ENCODE measurements at regions not wholly inside any gene's neighbourhood (a gene's known extent, or its start where the extent isn't known, plus 50 kb on each side); places are given as distances from the start of the nearest gene placed in this dataset.

DNA sequence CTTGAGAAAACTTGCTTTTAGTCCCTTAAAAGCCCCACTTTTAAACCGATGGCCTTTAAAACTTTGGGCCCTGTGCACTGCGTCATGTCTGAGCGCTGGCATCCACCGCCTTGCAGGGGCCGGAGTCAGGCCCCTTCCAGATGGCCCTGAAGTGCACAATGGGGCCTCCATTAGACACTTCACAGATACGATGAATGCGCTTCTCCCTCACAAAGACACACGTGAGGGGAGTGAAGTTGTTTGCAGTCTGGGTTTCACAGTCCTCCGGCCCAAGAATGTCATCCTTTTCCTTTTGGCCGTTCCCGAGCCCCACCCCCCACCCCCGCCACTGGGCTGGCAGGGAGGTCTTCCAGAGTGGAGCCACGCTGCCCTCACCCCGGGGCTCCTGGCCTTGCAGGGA, 415.1 kb upstream of the SALL3 start:
- Histone ChIP-seq H3K36me3 (no peaks in the 10 kb centered on the region), H3K27me3 (peaks cover 0 to 5% (median 0%) of the 10 kb centered on the region in 3 donors), H3K27ac (no peak overlapping the region), H3K9me3 (no peaks in the 10 kb centered on the region), H3K4me1 (no peaks in the 10 kb centered on the region), H3K4me3 (no peak overlapping the region)
- no peak for TF ChIP-seq EP300 (IDR thresholded peaks at IDR 0.05)
- no peak for TF ChIP-seq CTCF (IDR thresholded peaks at IDR 0.05)
- TF ChIP-seq POLR2AphosphoS5 (IDR thresholded peaks at IDR 0.05), result no peak
- no peak for TF ChIP-seq POLR2A (IDR thresholded peaks at IDR 0.05)
- intact Hi-C loops (cut with DNase I), result no loop called here
- no peak for DNase-seq
- WGBS, 2 donors, result 75 to 77% methylated on average over 14 of the region's 14 CpGs

DNA sequence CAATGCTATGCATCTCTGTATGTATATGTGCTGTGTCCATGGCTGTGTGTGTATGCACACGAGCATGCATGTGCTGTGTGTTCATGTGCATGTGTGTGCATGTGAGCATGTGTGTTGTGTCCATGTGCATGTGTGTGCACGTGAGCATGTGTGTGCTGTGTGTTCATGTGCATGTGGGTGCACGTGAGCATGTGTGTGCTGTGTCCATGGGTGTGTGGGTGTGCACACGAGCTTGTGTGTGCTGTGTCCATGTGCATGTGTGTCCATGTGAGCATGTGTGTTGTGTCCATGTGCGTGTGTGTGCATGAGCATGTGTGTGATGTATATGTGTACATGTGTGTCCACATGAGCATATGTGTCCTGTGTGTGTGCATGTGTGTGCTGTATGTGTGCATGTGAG, 414.4 kb upstream of the SALL3 start:
- no peak for DNase-seq
- H3K27ac ChIP-seq, result no peak overlapping the region
- 81 to 90% methylated on average over 5 of the region's 5 CpGs for WGBS, 2 donors
- no peak for TF ChIP-seq CTCF (IDR thresholded peaks at IDR 0.05)
- TF ChIP-seq POLR2A (IDR thresholded peaks at IDR 0.05), result no peak
- no peak for TF ChIP-seq POLR2AphosphoS5 (IDR thresholded peaks at IDR 0.05)
- TF ChIP-seq EP300 (IDR thresholded peaks at IDR 0.05), result no peak
- no peak overlapping the region for H3K4me3 ChIP-seq
- H3K4me1 ChIP-seq, result no peaks in the 10 kb centered on the region
- no peaks in the 10 kb centered on the region for H3K9me3 ChIP-seq
- peaks cover 0 to 5% (median 0%) of the 10 kb centered on the region in 3 donors for H3K27me3 ChIP-seq
- intact Hi-C loops (cut with DNase I), result no loop called here
- no peaks in the 10 kb centered on the region for H3K36me3 ChIP-seq

DNA sequence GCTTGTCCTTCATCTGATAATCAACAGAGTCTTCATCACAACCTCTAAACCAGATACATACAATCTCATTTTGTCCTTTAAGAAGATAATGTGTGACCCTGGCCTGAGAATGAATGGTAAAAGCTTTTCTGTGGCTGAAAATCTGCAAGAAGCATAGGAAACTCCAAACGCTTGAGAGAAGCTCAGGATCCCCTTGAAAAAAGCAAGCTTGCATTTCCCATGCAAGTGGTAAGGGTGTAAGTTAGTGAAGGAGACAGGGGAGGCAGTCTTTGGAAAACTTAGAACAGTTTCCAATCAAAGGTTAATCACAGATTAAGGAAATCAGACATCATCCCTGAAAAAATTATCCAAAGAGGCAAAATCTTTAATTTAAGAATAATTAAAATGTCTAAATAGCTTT, 413.6 kb upstream of the SALL3 start:
- intact Hi-C loops (cut with DNase I), result no loop called here

DNA sequence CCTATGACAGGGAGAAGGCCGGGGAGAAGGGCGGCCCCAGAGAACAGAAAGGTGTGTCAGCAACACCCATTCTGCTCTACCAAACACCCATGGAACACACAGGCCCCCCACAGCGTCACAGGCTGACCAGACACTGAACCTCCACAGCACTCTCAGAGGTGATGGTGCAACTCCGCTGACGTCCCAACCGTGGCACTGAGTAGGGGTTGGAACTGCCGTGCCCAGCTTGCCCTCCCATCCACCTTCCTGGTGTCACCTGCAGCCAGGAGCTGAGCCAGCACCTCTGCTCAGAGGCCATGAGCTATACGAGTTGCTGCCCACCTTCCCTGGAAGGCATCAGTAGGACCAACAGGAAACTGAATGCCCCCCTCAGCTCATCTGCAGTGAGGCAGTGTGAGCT, 412.9 kb upstream of the SALL3 start:
- 91 to 93% methylated on average over 8 of the region's 8 CpGs for WGBS, 2 donors
- Histone ChIP-seq H3K4me1 (no peaks in the 10 kb centered on the region), H3K36me3 (no peaks in the 10 kb centered on the region), H3K27me3 (peaks cover 0 to 5% (median 0%) of the 10 kb centered on the region in 3 donors), H3K27ac (no peak overlapping the region), H3K4me3 (no peak overlapping the region), H3K9me3 (no peaks in the 10 kb centered on the region)
- intact Hi-C loops (cut with DNase I), result no loop called here
- DNase-seq, result no peak
- TF ChIP-seq POLR2A (IDR thresholded peaks at IDR 0.05) (no peak), POLR2AphosphoS5 (IDR thresholded peaks at IDR 0.05) (no peak)

More for the DNA sequence above, 413.6 kb upstream of the SALL3 start:
- Histone ChIP-seq H3K27me3 (peaks cover 0 to 5% (median 0%) of the 10 kb centered on the region in 3 donors), H3K4me3 (no peak overlapping the region), H3K4me1 (no peaks in the 10 kb centered on the region), H3K9me3 (no peaks in the 10 kb centered on the region), H3K27ac (no peak overlapping the region), H3K36me3 (no peaks in the 10 kb centered on the region)
- DNase-seq, result no peak
- TF ChIP-seq EP300 (IDR thresholded peaks at IDR 0.05), result no peak
- no peak for TF ChIP-seq POLR2A (IDR thresholded peaks at IDR 0.05)
- TF ChIP-seq POLR2AphosphoS5 (IDR thresholded peaks at IDR 0.05), result no peak
- no peak for TF ChIP-seq CTCF (IDR thresholded peaks at IDR 0.05)
- 68 to 78% methylated on average over 1 of the region's 1 CpG for WGBS, 2 donors

DNA sequence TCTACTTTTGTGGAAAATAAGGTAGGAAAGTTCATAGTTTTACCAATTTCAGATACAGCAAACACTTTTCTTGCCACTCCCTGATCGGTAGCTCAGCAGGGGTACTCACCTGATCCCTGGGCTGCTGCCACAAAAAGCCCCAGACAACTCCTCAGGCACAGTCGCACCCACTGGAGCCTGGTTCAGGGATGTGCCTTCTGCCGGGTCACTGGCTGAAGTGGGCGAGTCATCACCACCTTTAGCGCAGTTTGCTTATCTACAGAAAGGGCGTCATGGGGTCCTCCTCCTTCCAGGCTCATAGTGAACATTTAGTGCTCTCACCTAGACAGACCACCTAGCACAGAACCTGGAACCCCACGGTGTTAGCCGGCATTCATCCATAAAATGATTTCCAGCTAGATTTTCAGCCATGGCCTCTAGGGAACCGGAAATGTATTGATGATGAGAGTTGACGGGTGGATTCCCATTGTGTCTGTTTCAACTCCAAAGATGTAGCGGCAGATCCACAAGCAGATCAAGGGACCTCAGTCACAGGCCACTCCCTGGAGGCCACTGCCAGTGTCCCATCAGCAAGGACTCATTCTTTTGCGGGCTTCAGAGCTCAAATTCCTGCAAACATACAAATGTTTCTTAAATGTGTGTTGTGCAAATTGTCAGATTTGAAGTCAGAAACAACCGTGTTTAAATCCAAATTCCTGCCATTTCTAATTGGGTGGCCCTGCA, 408.4 kb upstream of the SALL3 start:
- no peak overlapping the region for H3K4me3 ChIP-seq
- no peak overlapping the region for H3K27ac ChIP-seq
- H3K4me1 ChIP-seq, result no peaks in the 10 kb centered on the region
- DNase-seq, result no peak
- H3K9me3 ChIP-seq, result peaks cover 0 to 11% (median 2%) of the 10 kb centered on the region in 4 donors
- TF ChIP-seq POLR2AphosphoS5 (IDR thresholded peaks at IDR 0.05), result no peak
- no peak for TF ChIP-seq EP300 (IDR thresholded peaks at IDR 0.05)
- TF ChIP-seq CTCF (IDR thresholded peaks at IDR 0.05), result no peak
- no peak for TF ChIP-seq POLR2A (IDR thresholded peaks at IDR 0.05)
- no peaks in the 10 kb centered on the region for H3K36me3 ChIP-seq
- H3K27me3 ChIP-seq, result no peaks in the 10 kb centered on the region
- intact Hi-C loops (cut with DNase I), result no loop called here
- WGBS, 2 donors, result 92 to 93% methylated on average over 13 of the region's 13 CpGs

All from sigmoid colon (tissue), 6 donors.